Lower leg skin (tissue), 4 donors: ENCODE measurements at regions not wholly inside any gene's neighbourhood (a gene's known extent, or its start where the extent isn't known, plus 50 kb on each side); places are given as distances from the start of the nearest gene placed in this dataset.
"Not testable (repeated sequence)": the region's sequence is repeated elsewhere in the genome, so short reads cannot be mapped to it uniquely, and the experiment has no call there.

Experiments
- DNase-seq, 2 donors: peaks; one replicate each; pipeline ENCODE4 v3.0.0-alpha.2; 2019; ENCODE audit warnings: low spot score in 2 of 2
- H3K4me3 ChIP-seq: fragments of 200-600 bp; sonication (generic); 2 replicates; pipeline ENCODE4 v1.5.1; 2017; ENCODE audit warnings: mild to moderate bottlenecking, low read depth; ENCODE audit not compliant: poor library complexity, severe bottlenecking
- CTCF ChIP-seq, 3 donors: fragments of 450-650 bp; IDR thresholded peaks; one replicate each; pipeline ENCODE4 v1.5.1; 2016; ENCODE audit warnings: antibody characterized with exemption in 3 of 3, mild to moderate bottlenecking in 3 of 3, moderate library complexity in 2 of 3
- POLR2A ChIP-seq, 2 donors: fragments of 450-650 bp; IDR thresholded peaks; one replicate each; pipeline ENCODE4 v1.6.1; 2016 to 2017; ENCODE audit warnings: antibody characterized with exemption in 2 of 2, mild to moderate bottlenecking in 1 of 2, moderate library complexity in 1 of 2
- WGBS, 2 donors: methylation state at CpG; one replicate each; pipeline ENCODE4 v1.1.5; 2018; 5-methylcytosine and 5-hydroxymethylcytosine counted together
- intact Hi-C: fragments of 100-400 bp; cut with DNase I; formaldehyde crosslinking; loops from one replicate; pipeline ENCODE4 v1.15.0; 2023; ENCODE audit warnings: low total_unique reads

GRCh38 chr10:64881257-64881656, 1360.1 kb downstream of the REEP3 start:
- intact Hi-C loops, result no loop called here
- no peak for DNase-seq
- TF ChIP-seq CTCF (IDR thresholded peaks at IDR 0.05) (no peak), POLR2A (IDR thresholded peaks at IDR 0.05) (no peak)
- H3K4me3 ChIP-seq, result no peak overlapping the region

GRCh38 chr10:64896582-64896981, 1375.4 kb downstream of the REEP3 start:
- 86 to 96% methylated on average over 1 of the region's 1 CpG for WGBS, 2 donors
- no peak overlapping the region for H3K4me3 ChIP-seq

GRCh38 chr10:64906311-64906710, 1385.1 kb downstream of the REEP3 start:
- intact Hi-C loops, DNase-seq, H3K4me3 ChIP-seq: not testable (repeated sequence)
- WGBS, 2 donors, result 29 to 37% methylated on average over 2 of the region's 2 CpGs

More at GRCh38 chr10:64896582-64896981, 1375.4 kb downstream of the REEP3 start:
- no peak for DNase-seq
- TF ChIP-seq CTCF (IDR thresholded peaks at IDR 0.05), result no peak
- no peak for TF ChIP-seq POLR2A (IDR thresholded peaks at IDR 0.05)
- intact Hi-C loops, result no loop called here

GRCh38 chr10:64924306-64924705, 1403.1 kb downstream of the REEP3 start:
- DNase-seq, H3K4me3 ChIP-seq, intact Hi-C loops: not testable (repeated sequence)
- 64 to 69% methylated on average over 19 to 20 of the region's 21 CpGs for WGBS, 2 donors

GRCh38 chr10:64952042-64952441, 1430.8 kb downstream of the REEP3 start:
- no peak for DNase-seq
- 90 to 91% methylated on average over 2 of the region's 2 CpGs for WGBS, 2 donors
- H3K4me3 ChIP-seq, result no peak overlapping the region
- TF ChIP-seq CTCF (IDR thresholded peaks at IDR 0.05) (no peak), POLR2A (IDR thresholded peaks at IDR 0.05) (no peak)
- intact Hi-C loops, result no loop called here

GRCh38 chr10:64956441-64956840, 1435.2 kb downstream of the REEP3 start:
- TF ChIP-seq CTCF (IDR thresholded peaks at IDR 0.05) (no peak), POLR2A (IDR thresholded peaks at IDR 0.05) (no peak)
- 50 to 54% methylated on average over 1 of the region's 1 CpG for WGBS, 2 donors
- no peak for DNase-seq
- H3K4me3 ChIP-seq, result no peak overlapping the region
- intact Hi-C loops, result no loop called here

- no peak for DNase-seq
- 83 to 89% methylated on average over 1 of the region's 1 CpG for WGBS, 2 donors
- no peak for TF ChIP-seq POLR2A (IDR thresholded peaks at IDR 0.05)
- no peak for TF ChIP-seq CTCF (IDR thresholded peaks at IDR 0.05)
- intact Hi-C loops, result no loop called here
- H3K4me3 ChIP-seq, result no peak overlapping the region
Measured at GRCh38 chr10:64959116-64959515, 1437.9 kb downstream of the REEP3 start.
